Gastrocnemius medialis (tissue), 4 donors: ENCODE measurements at regions not wholly inside any gene's neighbourhood (a gene's known extent, or its start where the extent isn't known, plus 50 kb on each side); places are given as distances from the start of the nearest gene placed in this dataset.

Experiments
- ATAC-seq, 2 donors: fragments of 150-250 bp; one replicate each; pipeline ENCODE4 v1.9.1; 2016
- DNase-seq, 2 donors: peaks; one replicate each; pipeline ENCODE4 v3.0.0-alpha.2; 2019
- H3K27ac ChIP-seq, 4 donors: fragments of 200-600 bp; sonication (generic); 1 replicate in 1 of 4; 2 replicates in 3 of 4; pipeline ENCODE4 v1.5.1; 2016 to 2018; ENCODE audit warnings: mild to moderate bottlenecking in 2 of 4, moderate library complexity in 1 of 4
- H3K27me3 ChIP-seq, 3 donors: fragments of 200-600 bp; sonication (generic) in 2 of 3; 1 replicate in 1 of 3; 2 replicates in 2 of 3; pipeline versions ENCODE4 v1.5.1 to v1.6.0; 2016 to 2019; ENCODE audit warnings: mild to moderate bottlenecking in 1 of 3, moderate library complexity in 1 of 3
- H3K36me3 ChIP-seq, 2 donors: fragments of 200-600 bp; sonication (generic) in 1 of 2; one replicate each; pipeline ENCODE4 v1.5.1; 2017 to 2018
- H3K4me1 ChIP-seq, 2 donors: fragments of 200-600 bp; sonication (generic) in 1 of 2; one replicate each; pipeline ENCODE4 v1.5.1; 2016 to 2017; ENCODE audit warnings: mild to moderate bottlenecking in 2 of 2
- H3K4me3 ChIP-seq, 4 donors: fragments of 200-600 bp; sonication (generic) in 3 of 4; 1 replicate in 1 of 4; 2 replicates in 3 of 4; pipeline ENCODE4 v1.5.1; 2016 to 2019; ENCODE audit warnings: mild to moderate bottlenecking in 2 of 4
- H3K9me3 ChIP-seq, 3 donors: fragments of 200-600 bp; sonication (generic) in 2 of 3; 1 replicate in 1 of 3; 2 replicates in 2 of 3; pipeline ENCODE4 v1.5.1; 2016 to 2019
- CTCF ChIP-seq, 5 experiments: fragments of 450-650 bp in 3 of 5; fragments of 200-600 bp in 2 of 5; sonication (generic) in 2 of 5; IDR thresholded peaks in 4 of 5; conservative IDR thresholded peaks in 1 of 5; 1 replicate in 4 of 5; 2 replicates in 1 of 5; pipeline ENCODE4 v1.5.1; 2016 to 2019; ENCODE audit warnings: antibody characterized with exemption in 5 of 5, mild to moderate bottlenecking in 3 of 5, moderate library complexity in 3 of 5
- POLR2A ChIP-seq, 2 donors: fragments of 450-650 bp; IDR thresholded peaks; one replicate each; pipeline ENCODE4 v1.6.1; 2017; ENCODE audit warnings: antibody characterized with exemption in 2 of 2, mild to moderate bottlenecking in 2 of 2, moderate library complexity in 2 of 2
- in situ Hi-C, 4 donors: fragments of 200-750 bp; cut with MboI; loops; one replicate each; pipeline versions ENCODE4 v1.15.0 to v1.8.0; 2017; ENCODE audit warnings: low sequenced_read_pairs in 4 of 4
- intact Hi-C: fragments of 100-400 bp; cut with DNase I; formaldehyde crosslinking; loops from one replicate; pipeline ENCODE4 v1.15.1; 2023; ENCODE audit warnings: low total_unique reads

- Histone ChIP-seq H3K27ac (no peak overlapping the region), H3K4me1 (peaks cover 2 to 18% of the 10 kb centered on the region in 2 donors), H3K9me3 (no peaks in the 10 kb centered on the region), H3K36me3 (no peaks in the 10 kb centered on the region), H3K4me3 (no peak overlapping the region), H3K27me3 (no peaks in the 10 kb centered on the region)
- DNase-seq, result no peak
- TF ChIP-seq POLR2A (IDR thresholded peaks at IDR 0.05) (no peak), CTCF (IDR thresholded peaks at IDR 0.05 in 4 of 5, conservative IDR thresholded peaks at IDR 0.05 in 1 of 5) (no peak)
- in situ Hi-C loops (no loop called here), intact Hi-C loops (loop anchor here (5.0 kb wide), 1 partner anchor 182 kb away; the partner anchor contains the start of gene COL6A3)
- ATAC-seq, result no peak
Observed at GRCh38 chr2:237229905-237230304, 144.2 kb downstream of the COPS8 start.

GRCh38 chr2:237230355-237230754, 144.7 kb downstream of the COPS8 start:
- intact Hi-C loops, result loop anchor here (5.0 kb wide), 1 partner anchor 182 kb away; the partner anchor contains the start of gene COL6A3
- Histone ChIP-seq H3K4me3 (no peak overlapping the region), H3K9me3 (no peaks in the 10 kb centered on the region), H3K4me1 (peaks cover 6 to 23% of the 10 kb centered on the region in 2 donors), H3K27ac (peak overlapping the region; percentile 43 to 75 (median 66)), H3K36me3 (no peaks in the 10 kb centered on the region), H3K27me3 (no peaks in the 10 kb centered on the region)
- in situ Hi-C loops, result no loop called here
- DNase-seq (no peak), ATAC-seq (no peak)
- no peak for TF ChIP-seq POLR2A (IDR thresholded peaks at IDR 0.05)
- TF ChIP-seq CTCF (IDR thresholded peaks at IDR 0.05 in 4 of 5, conservative IDR thresholded peaks at IDR 0.05 in 1 of 5), result no peak

- ATAC-seq (peak; percentile 1 to 12), DNase-seq (peak in 1 of 2 donors; percentile 64)
- intact Hi-C loops (loop anchor here (5.0 kb wide), 1 partner anchor 181 kb away; the partner anchor contains the start of gene COL6A3), in situ Hi-C loops (no loop called here)
- Histone ChIP-seq H3K4me1 (peaks cover 11 to 29% of the 10 kb centered on the region in 2 donors), H3K9me3 (no peaks in the 10 kb centered on the region), H3K4me3 (no peak overlapping the region), H3K27ac (peak overlapping the region; percentile 56 to 75 (median 66)), H3K36me3 (no peaks in the 10 kb centered on the region), H3K27me3 (no peaks in the 10 kb centered on the region)
- TF ChIP-seq CTCF (IDR thresholded peaks at IDR 0.05 in 4 of 5, conservative IDR thresholded peaks at IDR 0.05 in 1 of 5), result no peak
- TF ChIP-seq POLR2A (IDR thresholded peaks at IDR 0.05), result no peak
Observed at GRCh38 chr2:237231593-237231992, 145.9 kb downstream of the COPS8 start.

GRCh38 chr2:237232166-237232565, 146.5 kb downstream of the COPS8 start:
- H3K9me3 ChIP-seq, result no peaks in the 10 kb centered on the region
- H3K4me1 ChIP-seq, result peaks cover 11 to 29% of the 10 kb centered on the region in 2 donors
- intact Hi-C loops, result loop anchor here (5.0 kb wide), 1 partner anchor 180 kb away; the partner anchor contains the start of gene COL6A3
- H3K36me3 ChIP-seq, result no peaks in the 10 kb centered on the region
- DNase-seq (no peak), ATAC-seq (peak; percentile 18 to 47)
- H3K27ac ChIP-seq, result peak overlapping the region; percentile 56 to 75 (median 72)
- no peak overlapping the region for H3K4me3 ChIP-seq
- TF ChIP-seq CTCF (IDR thresholded peaks at IDR 0.05 in 4 of 5, conservative IDR thresholded peaks at IDR 0.05 in 1 of 5) (no peak), POLR2A (IDR thresholded peaks at IDR 0.05) (no peak)
- in situ Hi-C loops, result no loop called here
- no peaks in the 10 kb centered on the region for H3K27me3 ChIP-seq

GRCh38 chr2:237234268-237234667, 148.6 kb downstream of the COPS8 start:
- Histone ChIP-seq H3K27me3 (no peaks in the 10 kb centered on the region), H3K4me1 (peaks cover 11 to 29% of the 10 kb centered on the region in 2 donors), H3K9me3 (no peaks in the 10 kb centered on the region), H3K27ac (peak overlapping the region; percentile 41 to 75 (median 72)), H3K36me3 (no peaks in the 10 kb centered on the region), H3K4me3 (no peak overlapping the region)
- ATAC-seq (peak; percentile 77 to 82), DNase-seq (peak; percentile 50 to 65)
- in situ Hi-C loops, result no loop called here
- peak in 1 of 2 donors; percentile 43 for TF ChIP-seq POLR2A (IDR thresholded peaks at IDR 0.05)
- no peak for TF ChIP-seq CTCF (IDR thresholded peaks at IDR 0.05 in 4 of 5, conservative IDR thresholded peaks at IDR 0.05 in 1 of 5)
- intact Hi-C loops, result loop anchor here (5.0 kb wide), 1 partner anchor 178 kb away; the partner anchor contains the start of gene COL6A3
